GM10266 (cell line): ENCODE measurements at regions not wholly inside any gene's neighbourhood (a gene's known extent, or its start where the extent isn't known, plus 50 kb on each side); places are given as distances from the start of the nearest gene placed in this dataset.

Experiments
- DNase-seq: peaks from one replicate; pipeline ENCODE4 v3.0.0; 2012; ENCODE audit errors: extremely low spot score
- CTCF ChIP-seq: IDR thresholded peaks from 2 replicates; pipeline ENCODE4 v1.5.1; 2012; ENCODE audit warnings: mild to moderate bottlenecking, low read depth; ENCODE audit not compliant: control insufficient read depth, insufficient read depth; ENCODE audit errors: missing control alignments

DNA sequence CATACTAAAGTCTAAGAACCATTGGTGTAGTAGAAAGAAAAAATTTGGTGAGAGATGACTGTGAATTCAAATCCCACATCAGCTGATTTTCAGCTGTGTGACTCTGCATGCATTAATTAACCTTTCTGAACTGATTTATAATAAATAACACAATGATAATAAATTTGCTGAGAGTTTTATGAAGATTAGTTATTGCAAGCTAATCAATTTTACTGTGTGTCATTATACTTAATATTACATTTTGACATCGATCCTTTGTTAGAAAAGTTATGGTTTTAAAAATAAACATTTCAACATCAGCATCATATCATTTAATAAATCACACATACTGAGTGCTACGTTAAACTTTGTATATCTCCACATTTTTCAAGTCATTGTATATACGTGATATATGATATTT, 599.7 kb upstream of the MMS22L start:
- no peak for TF ChIP-seq CTCF
- no peak for DNase-seq

- no peak for TF ChIP-seq CTCF
- no peak for DNase-seq
Observed at GRCh38 chr6:97885325-97885724, 602.3 kb upstream of the MMS22L start.

DNA sequence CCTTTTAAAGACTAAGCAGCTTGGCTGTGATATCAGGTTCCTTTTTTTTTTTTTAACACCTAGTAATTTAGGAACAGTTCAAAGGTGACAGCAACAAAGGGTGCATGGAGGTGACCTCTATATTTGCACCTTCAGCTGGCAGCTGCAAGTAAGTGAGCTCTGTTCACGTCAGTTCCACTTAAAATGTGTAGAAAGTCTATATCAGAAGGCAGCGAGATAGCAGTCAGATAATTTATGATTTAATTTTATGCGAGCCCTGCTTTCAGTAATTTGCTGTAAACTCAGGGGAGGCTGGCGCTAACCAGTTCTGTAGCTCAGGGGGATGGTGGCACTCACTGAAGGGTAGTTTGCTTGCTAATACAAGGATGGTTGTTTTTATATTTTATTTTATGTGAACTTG, 602.8 kb upstream of the MMS22L start:
- no peak for DNase-seq
- TF ChIP-seq CTCF = no peak

DNA sequence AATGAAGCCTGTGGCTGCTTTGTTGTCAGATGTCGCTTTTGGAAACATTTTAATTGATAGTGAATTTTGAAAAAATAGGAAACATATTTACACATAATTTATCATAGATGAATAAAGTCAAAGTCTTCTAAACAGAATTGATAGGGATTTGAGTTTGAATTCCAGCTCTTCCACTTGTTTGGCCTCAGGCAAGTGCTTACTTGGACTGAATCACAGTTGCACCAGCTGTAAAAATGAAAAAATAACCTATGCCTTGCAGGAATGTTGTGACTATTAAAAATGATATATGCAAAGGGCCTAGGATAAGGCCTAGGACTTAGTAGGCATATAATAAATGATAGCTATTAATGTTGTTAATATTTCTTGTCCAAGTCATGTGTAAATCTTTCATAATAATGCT, 618.5 kb upstream of the MMS22L start:
- TF ChIP-seq CTCF = no peak
- DNase-seq = no peak

DNA sequence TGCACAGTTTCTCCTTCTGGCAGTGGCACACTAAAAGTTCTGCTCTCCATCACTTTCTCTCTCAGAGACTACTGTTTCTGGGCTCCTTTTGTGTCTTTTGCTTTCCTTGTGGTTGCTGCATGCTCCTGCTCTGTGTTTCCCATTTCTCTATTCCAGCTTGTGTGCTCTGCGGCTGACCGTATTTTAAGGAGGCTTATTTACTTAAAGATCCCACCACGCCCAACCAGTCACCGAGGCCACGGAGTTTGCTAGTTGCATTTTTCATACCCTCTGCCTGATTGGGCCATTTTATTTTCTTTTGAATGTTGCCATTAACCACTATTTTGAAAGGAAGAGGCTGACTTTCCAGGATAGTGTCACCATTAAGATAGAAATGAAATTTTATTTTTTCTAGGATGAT, 626.4 kb upstream of the MMS22L start:
- no peak for TF ChIP-seq CTCF

DNA sequence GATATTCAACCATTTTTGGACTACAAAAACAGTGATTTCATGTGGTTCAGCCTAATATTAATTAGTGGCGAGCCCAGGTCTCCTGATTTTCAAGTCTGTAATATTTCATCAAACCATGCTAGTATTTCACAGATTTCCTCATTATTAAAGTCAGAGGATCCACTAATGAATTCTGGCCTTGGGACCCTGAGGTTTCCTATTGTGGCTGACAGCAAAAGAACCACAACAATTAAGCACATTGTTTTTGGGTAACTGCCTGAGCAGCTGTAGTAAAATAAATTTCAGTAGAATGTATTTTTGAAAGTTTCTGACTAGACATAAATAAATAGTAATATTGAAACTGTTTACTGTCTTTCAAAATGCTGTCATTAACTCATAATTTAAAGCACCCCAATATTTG, 630.7 kb upstream of the MMS22L start:
- no peak for TF ChIP-seq CTCF
- DNase-seq = no peak

More for the DNA sequence above, 626.4 kb upstream of the MMS22L start:
- DNase-seq = no peak

DNA sequence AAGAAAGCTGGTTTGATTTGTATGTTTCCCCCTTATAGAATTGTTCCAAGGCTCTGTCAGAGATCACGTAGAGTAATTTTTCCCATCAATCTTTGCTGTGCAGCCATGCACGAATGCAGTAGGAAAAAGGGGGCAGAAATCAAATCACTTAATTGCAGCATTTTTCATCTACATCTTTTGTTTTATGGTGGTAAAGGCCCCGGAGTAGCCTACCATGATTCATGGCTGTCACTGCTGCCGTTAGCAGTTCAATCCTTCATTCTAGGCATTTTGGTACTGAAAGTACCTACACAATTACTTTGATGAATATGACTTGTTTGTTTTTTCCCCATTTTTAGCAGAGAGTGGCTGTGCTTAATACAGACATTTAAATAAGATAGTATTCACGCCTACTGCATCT, 631.9 kb upstream of the MMS22L start:
- TF ChIP-seq CTCF = no peak
- no peak for DNase-seq

- no peak for DNase-seq
- TF ChIP-seq CTCF = no peak
Observed at GRCh38 chr6:97915537-97915936, 632.5 kb upstream of the MMS22L start.
